NCI-H748 (cell line): ENCODE measurements at regions not wholly inside any gene's neighbourhood (a gene's known extent, or its start where the extent isn't known, plus 50 kb on each side); places are given as distances from the start of the nearest gene placed in this dataset.

ENCODE experiments used
- DNase-seq: peaks from one replicate; lab custom pipeline; 2025; ENCODE audit not compliant: unreplicated experiment; lab: John Stamatoyannopoulos, UW

GRCh38 chr9:130755377-130756007 is 61.9 kb downstream of the EXOSC2 start:
- DNase-seq: no peak

DNA sequence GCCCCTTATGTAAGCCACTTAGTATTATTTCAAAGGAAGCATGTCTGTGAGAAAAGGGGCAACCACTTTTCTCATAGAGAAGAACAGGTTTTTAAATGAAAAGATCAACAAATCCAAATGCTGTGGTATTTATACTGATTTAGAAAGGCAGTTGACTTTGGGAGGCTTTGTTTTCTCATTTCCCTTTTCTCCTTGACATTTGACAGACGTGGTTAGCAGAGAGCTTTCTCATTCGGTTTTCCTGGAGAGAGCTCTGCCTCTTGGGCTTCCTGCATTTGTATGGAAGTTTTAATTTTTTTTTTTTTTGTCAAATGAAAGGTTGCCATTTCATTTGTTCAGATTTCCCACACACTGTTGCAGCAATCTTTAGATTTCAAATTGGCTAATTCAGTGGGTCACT is 62.5 kb downstream of the EXOSC2 start:
- no peak for DNase-seq

DNA sequence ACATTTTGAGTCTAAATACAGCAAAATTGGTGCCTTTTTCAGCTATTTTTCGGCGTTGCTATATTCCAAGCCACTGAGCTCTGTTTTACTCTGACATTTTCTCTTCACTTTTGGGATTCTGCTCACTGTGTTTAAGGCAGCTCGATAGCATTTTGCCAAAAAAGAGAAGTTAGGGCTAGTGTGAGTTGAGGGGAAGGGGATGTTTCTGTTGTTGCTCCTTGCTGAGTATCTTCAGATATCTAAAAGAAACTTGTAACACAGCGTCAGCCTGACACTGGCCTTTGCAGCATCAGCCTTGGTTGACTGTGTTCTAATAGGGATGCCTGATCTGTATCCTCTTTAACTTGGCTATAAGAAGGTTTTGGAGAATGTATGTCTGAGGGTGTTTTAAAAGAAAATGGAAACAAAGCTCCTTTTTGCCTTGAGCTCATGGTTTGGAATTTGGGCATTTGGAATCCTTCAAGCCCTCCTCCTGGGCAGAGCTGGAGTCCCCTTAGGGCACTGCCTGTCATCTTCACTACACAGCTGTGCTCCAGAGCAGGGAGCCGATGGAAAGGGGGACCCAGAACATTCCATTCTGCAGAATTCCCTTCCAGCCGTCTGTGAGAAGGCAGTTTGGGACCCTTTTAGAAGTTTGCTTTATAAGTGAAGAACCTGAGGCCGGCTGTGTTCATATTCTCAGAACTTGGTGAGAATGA is 63.0 kb downstream of the EXOSC2 start:
- DNase-seq: no peak

GRCh38 chr9:130759738-130760137 is 66.2 kb downstream of the EXOSC2 start:
- no peak for DNase-seq

DNA sequence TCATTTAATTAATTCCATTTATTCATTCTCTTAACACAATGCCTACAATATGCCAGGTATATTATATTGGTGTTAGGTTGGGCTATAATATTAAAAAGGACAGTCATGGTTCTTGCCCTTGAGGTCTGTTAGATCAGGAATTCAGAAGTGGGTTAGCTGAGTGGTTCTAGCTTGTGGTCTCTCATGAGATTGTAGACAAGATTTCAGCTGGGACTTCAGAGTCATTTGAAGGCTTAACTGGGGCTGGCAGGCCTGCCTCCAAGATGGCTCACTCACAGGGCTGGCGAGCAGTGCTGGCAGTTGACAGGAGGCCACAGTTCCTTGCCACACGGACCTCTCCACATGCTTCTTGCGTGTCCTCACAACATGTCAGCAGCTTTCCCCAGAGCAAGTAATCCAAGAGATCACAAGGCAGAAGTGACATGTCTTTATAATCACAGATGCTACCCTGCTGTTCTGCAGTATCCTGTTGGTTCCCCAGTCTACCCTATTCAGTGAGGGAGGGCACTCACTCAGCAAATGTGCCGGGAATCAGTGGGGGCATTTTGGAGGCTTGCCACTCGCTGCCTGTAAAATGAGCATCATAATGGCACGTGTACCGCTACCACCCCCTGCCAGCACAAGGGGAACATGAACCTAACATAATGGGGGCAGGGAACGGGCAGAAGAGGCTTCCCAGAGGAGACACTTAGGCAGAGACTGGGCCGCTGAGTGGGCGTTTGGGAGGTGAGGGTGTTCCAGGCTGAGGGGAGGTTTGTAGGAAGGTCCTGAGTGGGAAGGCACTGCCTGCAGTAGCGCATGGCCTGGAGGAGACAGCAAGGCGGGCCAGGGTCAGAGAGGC is 70.0 kb downstream of the EXOSC2 start:
- DNase-seq: peak; percentile 31

DNA sequence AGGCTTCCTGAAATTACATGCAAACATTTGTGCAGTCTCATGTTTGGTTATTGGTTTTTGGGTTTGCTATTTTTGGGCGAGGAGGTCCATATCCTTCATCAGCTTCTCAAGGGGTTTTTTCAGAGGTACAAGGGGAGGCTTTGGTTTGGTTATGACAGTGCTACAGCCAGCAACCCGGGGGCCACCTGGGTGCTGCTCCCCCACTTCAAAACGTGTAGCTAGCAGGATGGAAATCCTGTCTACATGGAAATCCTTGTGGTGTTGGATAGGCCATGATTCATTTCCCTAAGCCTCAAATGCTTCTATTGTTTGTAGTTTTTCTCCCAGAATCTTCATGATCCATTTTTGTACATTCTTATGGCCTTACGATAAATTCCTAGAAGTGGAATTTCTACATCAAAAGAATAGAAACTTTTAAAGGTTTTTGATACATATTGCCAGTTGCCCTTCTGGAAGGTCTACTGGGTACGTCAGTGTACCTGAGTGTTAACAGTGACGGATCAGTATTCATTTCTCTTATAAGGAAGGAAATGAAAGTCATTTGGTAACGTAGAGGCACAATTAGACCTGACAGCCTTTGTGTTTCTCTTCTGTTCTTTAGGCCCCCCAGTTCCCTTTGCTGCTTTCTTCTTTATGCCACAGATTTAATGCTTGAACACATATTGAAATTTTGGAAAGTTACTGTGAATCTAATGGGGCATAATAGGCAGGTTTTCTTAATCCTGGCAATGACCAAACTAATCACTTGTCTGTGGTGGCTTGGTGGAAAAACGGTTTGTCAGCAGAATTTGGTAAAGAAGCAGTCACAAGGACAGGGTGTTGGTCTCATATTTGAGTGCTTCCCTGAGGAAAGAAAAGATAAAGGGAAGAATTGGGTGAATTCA is 69.7 kb upstream of the ABL1 start:
- no peak for DNase-seq

GRCh38 chr9:130766021-130766926 is 68.8 kb upstream of the ABL1 start:
- no peak for DNase-seq

- no peak for DNase-seq
Measured at GRCh38 chr9:130766927-130767307, 68.1 kb upstream of the ABL1 start.

- DNase-seq: no peak
Measured at GRCh38 chr9:130768265-130768664, 66.8 kb upstream of the ABL1 start.

- DNase-seq: no peak
Measured at GRCh38 chr9:130768891-130769403, 66.1 kb upstream of the ABL1 start.

DNA sequence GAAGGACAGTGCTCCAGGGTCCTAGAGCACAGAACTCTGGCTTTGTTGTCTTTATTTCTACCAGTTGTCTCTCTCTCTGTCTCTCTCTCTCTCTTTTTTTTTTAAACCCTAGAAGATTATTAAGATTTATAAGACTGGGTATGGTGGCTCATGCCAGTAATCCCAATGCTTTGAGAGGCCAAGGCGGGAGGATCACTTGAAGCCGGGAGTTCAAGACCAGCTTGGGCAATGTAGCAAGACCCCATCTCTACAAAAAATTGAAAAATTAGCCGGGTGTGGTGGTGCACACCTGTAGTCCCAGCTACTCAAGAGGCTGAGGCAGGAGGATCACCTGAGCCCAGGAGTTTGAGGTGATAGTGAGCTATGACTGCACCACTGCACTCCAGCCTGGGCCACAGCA is 65.0 kb upstream of the ABL1 start:
- DNase-seq: no peak

DNA sequence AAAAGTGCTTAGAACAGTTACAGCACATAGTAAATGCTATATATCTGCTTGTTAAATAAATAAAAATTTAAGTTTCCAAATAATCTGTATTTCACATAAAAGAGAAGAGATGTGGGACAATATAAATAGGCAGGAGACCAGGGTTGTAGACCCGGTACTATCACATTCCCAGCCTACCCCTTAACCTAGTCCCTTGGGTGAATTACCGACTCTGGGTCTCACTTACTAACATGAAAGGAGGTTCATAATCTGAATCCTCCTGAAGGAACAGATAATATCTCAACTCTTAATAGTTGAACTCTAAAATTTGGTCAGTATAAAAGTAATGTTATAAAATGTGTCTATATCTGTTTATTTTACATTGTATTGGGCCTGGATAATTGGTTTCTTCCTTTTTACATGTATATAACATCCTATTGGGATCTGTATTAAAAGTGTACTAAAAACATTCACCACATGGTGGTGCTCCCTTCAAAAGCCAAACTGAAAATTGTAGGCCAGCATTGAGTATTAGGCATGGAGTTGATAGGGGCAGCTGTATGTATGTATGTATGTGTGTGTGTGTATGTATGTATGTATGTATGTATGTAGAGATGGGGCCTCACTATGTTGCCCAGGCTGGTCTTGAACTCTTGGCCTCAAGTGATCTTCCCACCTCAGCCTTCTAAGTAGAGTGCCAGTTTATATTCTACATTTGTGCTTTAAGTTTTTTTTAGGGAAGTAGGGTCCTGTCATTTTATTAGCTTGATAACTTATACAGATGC is 64.2 kb upstream of the ABL1 start:
- peak; percentile 63 for DNase-seq

GRCh38 chr9:130772185-130772584 is 62.9 kb upstream of the ABL1 start:
- no peak for DNase-seq

GRCh38 chr9:130774183-130774582 is 60.9 kb upstream of the ABL1 start:
- no peak for DNase-seq

DNA sequence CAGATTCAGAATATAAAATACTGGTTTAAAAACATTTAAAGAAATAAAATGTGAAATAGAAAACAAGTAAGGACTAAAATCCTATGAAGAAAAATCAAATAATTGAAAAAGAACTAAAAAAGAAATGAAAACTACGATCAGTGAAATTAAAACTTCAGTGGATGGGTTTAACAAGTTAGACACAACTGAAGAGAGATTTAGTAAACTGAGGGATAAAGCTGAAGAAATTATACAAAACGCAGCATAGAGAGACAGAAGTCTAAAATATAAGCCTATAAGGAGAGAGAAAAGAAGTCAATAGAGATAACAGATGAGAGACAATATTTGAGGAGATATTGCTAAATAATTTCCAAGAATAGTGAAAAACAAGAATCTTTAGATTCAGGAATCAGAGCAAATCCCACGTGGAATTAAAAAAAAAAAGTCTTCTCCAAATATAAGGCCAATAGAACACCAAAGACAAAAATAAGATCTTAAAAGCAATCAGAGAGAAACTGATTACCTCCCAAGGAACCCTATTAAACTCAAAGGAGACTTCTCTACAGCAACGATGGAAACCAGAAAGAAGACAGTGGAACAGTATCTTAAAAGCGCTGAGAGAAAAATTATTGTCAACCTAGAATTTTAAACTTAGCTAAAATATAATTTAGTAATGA is 59.6 kb upstream of the ABL1 start:
- DNase-seq: no peak

DNA sequence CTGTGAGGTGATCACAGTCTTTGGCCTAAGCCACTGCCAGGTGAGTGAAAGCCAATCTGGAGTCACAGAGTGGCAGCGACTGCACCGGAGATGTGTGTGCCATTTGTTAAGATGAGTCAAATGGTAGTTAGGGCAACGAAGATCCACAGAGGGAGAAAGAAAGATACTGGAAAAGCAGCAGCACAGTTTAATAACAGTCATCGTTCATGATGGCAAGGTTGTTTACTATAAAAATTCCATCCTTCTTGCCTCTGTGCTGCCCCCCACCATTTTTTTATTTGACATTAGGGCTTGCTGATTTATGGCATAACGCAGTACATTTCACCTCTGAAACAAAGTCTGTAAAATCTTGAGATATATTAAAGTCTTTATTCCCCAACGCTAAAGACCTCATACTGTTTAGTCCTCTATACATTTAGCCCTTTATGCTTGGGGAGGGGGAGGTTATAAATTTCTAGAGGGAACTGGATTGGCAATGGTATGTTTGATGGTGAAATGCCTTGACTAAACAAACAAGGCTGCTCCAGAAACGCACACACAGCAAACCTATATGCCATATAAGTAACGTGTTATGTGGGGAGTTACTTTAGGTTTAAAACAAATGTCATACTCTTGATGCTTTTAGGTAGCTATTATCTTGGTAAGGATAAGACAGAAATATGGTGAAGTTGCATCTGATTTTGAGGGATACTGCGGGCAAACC is 55.8 kb upstream of the ABL1 start:
- DNase-seq: no peak

GRCh38 chr9:130780415-130780814 is 54.6 kb upstream of the ABL1 start:
- no peak for DNase-seq
